Transverse colon (tissue), 4 donors: ENCODE measurements at regions not wholly inside any gene's neighbourhood (a gene's known extent, or its start where the extent isn't known, plus 50 kb on each side); places are given as distances from the start of the nearest gene placed in this dataset.

Experiments used
- DNase-seq: peaks from one replicate; pipeline ENCODE4 v3.0.0-alpha.2; 2019
- H3K27ac ChIP-seq, 4 donors: fragments of 200-600 bp; sonication (generic); 2 replicates each; pipeline ENCODE4 v1.5.1; 2016 to 2018; ENCODE audit warnings: inconsistent platforms in 4 of 4
- H3K27me3 ChIP-seq: fragments of 200-600 bp; sonication (generic); 2 replicates; pipeline ENCODE4 v1.5.1; 2017; ENCODE audit warnings: inconsistent platforms
- H3K36me3 ChIP-seq, 4 donors: fragments of 200-600 bp; sonication (generic); 2 replicates each; pipeline ENCODE4 v1.5.1; 2017 to 2019; ENCODE audit warnings: inconsistent platforms in 4 of 4
- H3K4me1 ChIP-seq, 4 donors: fragments of 200-600 bp; sonication (generic); 2 replicates each; pipeline ENCODE4 v1.5.1; 2017 to 2020; ENCODE audit warnings: inconsistent platforms in 4 of 4
- H3K4me3 ChIP-seq, 4 donors: fragments of 200-600 bp; sonication (generic); 1 replicate in 1 of 4; 2 replicates in 3 of 4; pipeline versions ENCODE4 v1.5.1 to v1.6.1; 2017 to 2019; ENCODE audit warnings: inconsistent platforms in 4 of 4
- H3K9me3 ChIP-seq, 2 donors: fragments of 200-600 bp; sonication (generic); 2 replicates each; pipeline ENCODE4 v1.5.1; 2017 to 2019; ENCODE audit warnings: inconsistent platforms in 2 of 2
- EP300 ChIP-seq: sonication (generic); formaldehyde crosslinking; IDR thresholded peaks from one replicate; pipeline ENCODE4 v1.6.1; 2017; ENCODE audit warnings: antibody characterized with exemption, low read depth
- POLR2A ChIP-seq: fragments of 450-650 bp; IDR thresholded peaks from one replicate; pipeline ENCODE4 v1.6.1; 2016; ENCODE audit warnings: antibody characterized with exemption, mild to moderate bottlenecking, moderate library complexity
- POLR2AphosphoS5 ChIP-seq, 3 donors: sonication (generic); formaldehyde crosslinking; IDR thresholded peaks; one replicate each; pipeline ENCODE4 v1.6.1; 2016; ENCODE audit warnings: antibody characterized with exemption in 3 of 3
- WGBS, 2 donors: methylation state at CpG; one replicate each; pipeline ENCODE4 v1.1.5; 2018; ENCODE audit warnings: low coverage in 1 of 2; 5-methylcytosine and 5-hydroxymethylcytosine counted together
- in situ Hi-C, 4 donors: fragments of 200-750 bp; cut with MboI; loops; one replicate each; pipeline versions ENCODE4 v1.15.0 to v1.15.1; 2017; ENCODE audit warnings: low sequenced_read_pairs in 3 of 4, low pct_ligation_motif_present in 1 of 4, low pct_unique_long_range_greater_than_20kb in 1 of 4
- intact Hi-C: fragments of 100-400 bp; cut with DNase I; formaldehyde crosslinking; loops from one replicate; pipeline ENCODE4 v1.15.1; 2023; ENCODE audit warnings: low total_unique reads
- TF ChIP-seq, protein P1 (sequence below), 5 experiments: fragments of 200-600 bp in 3 of 5; fragments of 450-650 bp in 2 of 5; sonication (generic) in 3 of 5; IDR thresholded peaks; 1 replicate in 2 of 5; 2 replicates in 3 of 5; pipeline ENCODE4 v1.5.1; 2016 to 2017; ENCODE audit warnings: antibody characterized with exemption in 5 of 5, inconsistent platforms in 3 of 5, mild to moderate bottlenecking in 2 of 5, moderate library complexity in 1 of 5

DNA sequence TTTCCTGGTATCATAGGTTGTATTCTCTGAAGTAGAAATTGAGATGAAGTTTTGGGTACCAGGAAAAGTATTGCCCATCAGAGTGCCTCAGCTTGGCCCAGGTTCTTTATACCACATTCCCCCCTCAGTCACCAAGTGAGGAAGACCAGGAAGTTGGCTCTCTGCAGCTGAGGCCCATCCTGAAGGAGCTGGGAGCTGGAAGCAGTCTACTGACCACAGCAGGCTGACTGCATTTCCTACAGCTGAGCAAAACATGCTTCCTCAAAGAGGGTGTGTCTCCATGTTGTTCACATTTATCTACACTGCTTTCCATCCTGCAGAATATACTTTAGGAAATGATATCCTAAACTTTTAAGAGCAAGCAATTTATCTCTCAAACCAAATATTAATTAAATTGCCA, 654.6 kb downstream of the ELAVL2 start:
- Histone ChIP-seq H3K27me3 (no peaks in the 10 kb centered on the region), H3K4me3 (no peak overlapping the region), H3K4me1 (no peaks in the 10 kb centered on the region), H3K27ac (no peak overlapping the region), H3K36me3 (no peaks in the 10 kb centered on the region), H3K9me3 (no peaks in the 10 kb centered on the region)
- intact Hi-C loops (no loop called here), in situ Hi-C loops (no loop called here)
- TF ChIP-seq EP300 (no peak), POLR2A (no peak), POLR2AphosphoS5 (IDR thresholded peaks at IDR 0.05) (no peak)
- TF ChIP-seq, protein P1, sequence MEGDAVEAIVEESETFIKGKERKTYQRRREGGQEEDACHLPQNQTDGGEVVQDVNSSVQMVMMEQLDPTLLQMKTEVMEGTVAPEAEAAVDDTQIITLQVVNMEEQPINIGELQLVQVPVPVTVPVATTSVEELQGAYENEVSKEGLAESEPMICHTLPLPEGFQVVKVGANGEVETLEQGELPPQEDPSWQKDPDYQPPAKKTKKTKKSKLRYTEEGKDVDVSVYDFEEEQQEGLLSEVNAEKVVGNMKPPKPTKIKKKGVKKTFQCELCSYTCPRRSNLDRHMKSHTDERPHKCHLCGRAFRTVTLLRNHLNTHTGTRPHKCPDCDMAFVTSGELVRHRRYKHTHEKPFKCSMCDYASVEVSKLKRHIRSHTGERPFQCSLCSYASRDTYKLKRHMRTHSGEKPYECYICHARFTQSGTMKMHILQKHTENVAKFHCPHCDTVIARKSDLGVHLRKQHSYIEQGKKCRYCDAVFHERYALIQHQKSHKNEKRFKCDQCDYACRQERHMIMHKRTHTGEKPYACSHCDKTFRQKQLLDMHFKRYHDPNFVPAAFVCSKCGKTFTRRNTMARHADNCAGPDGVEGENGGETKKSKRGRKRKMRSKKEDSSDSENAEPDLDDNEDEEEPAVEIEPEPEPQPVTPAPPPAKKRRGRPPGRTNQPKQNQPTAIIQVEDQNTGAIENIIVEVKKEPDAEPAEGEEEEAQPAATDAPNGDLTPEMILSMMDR (IDR thresholded peaks at IDR 0.05) = no peak
- DNase-seq = no peak

DNA sequence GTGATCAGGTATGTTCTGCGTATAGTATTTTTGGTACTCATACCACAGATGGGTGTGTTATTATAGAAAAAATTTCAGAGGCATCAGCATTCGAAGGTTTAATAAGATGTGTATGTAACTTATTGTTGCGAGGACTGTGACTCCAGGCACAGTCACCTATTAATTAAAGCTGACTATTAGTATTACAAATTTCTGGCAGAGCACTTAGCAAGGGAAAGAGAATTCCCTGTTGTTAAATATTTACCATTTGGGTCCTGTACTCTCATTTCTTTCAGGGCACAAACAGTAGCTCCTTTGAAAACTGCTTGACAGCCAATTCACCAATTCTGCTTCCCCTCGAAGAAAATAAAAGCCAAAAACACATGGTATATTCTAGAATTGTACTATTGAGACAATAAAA, 653.8 kb downstream of the ELAVL2 start:
- TF ChIP-seq POLR2A = no peak
- TF ChIP-seq, protein P1 (IDR thresholded peaks at IDR 0.05) = no peak
- TF ChIP-seq EP300 = no peak
- no peak for TF ChIP-seq POLR2AphosphoS5 (IDR thresholded peaks at IDR 0.05)
- Histone ChIP-seq H3K36me3 (no peaks in the 10 kb centered on the region), H3K27ac (no peak overlapping the region), H3K27me3 (no peaks in the 10 kb centered on the region), H3K4me1 (no peaks in the 10 kb centered on the region), H3K4me3 (no peak overlapping the region), H3K9me3 (no peaks in the 10 kb centered on the region)
- in situ Hi-C loops = no loop called here
- DNase-seq = no peak
- intact Hi-C loops = no loop called here
- WGBS, 2 donors = 77 to 88% methylated on average over 4 of the region's 4 CpGs

DNA sequence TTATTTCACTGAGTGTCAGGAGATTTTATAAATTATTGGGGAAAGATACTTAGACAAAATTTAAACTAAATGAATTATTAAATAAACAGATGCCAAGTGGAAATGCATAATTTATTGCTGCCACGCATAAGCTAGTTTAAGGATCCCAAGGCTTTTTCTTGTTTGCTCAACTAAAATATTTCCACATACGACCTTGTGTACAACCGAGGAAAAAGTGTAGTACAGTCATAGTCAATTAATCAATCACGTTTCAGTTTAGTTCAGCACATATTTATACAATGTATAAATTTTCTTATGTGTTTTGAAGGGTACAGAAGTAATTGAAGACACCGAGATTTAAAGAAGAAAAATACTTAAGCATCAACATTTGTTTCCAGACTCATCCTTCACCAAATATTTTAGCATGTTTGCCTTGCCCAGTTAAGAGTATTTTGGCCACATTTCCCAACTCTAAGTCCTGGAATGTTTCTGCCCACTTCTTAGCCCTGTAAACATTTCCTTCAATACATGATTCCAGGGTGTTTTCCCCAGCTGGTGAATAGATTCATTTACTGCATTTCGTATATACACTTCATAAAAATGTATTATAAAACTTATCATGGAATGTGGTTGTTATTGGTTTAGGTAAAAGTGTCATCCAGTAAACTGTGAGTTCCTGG, 652.9 kb downstream of the ELAVL2 start:
- in situ Hi-C loops (no loop called here), intact Hi-C loops (no loop called here)
- Histone ChIP-seq H3K9me3 (no peaks in the 10 kb centered on the region), H3K27me3 (no peaks in the 10 kb centered on the region), H3K4me1 (no peaks in the 10 kb centered on the region), H3K27ac (no peak overlapping the region), H3K36me3 (no peaks in the 10 kb centered on the region), H3K4me3 (no peak overlapping the region)
- 48 to 52% methylated on average over 6 of the region's 6 CpGs for WGBS, 2 donors
- TF ChIP-seq POLR2AphosphoS5 (IDR thresholded peaks at IDR 0.05) (no peak), POLR2A (no peak), EP300 (no peak)
- TF ChIP-seq, protein P1 (IDR thresholded peaks at IDR 0.05) = no peak
- DNase-seq = no peak

DNA sequence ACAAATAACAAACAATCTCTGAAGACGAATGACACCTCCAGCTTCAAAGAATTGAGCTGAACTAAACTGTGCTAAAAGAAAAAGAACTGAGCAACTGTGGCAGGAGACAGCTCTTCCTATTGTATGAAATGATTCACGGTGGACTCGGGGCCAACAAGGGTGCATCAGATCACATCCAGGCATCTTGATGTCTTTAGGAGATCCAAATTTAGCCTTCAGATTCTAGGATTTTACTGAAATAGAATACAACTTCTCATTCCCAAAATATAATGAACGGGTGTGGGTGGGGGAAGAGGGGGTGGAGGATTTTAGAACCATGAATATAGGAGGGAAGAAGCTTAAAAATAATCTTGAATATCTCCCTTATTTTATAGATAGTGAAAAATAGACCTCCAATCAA, 631.8 kb downstream of the ELAVL2 start:
- in situ Hi-C loops = no loop called here
- Histone ChIP-seq H3K4me3 (no peak overlapping the region), H3K27me3 (no peaks in the 10 kb centered on the region), H3K27ac (no peak overlapping the region), H3K9me3 (no peaks in the 10 kb centered on the region), H3K36me3 (no peaks in the 10 kb centered on the region), H3K4me1 (no peaks in the 10 kb centered on the region)
- WGBS, 2 donors = 87 to 96% methylated on average over 4 of the region's 4 CpGs
- no peak for TF ChIP-seq POLR2A
- TF ChIP-seq EP300 = no peak
- TF ChIP-seq, protein P1 (IDR thresholded peaks at IDR 0.05) = no peak
- TF ChIP-seq POLR2AphosphoS5 (IDR thresholded peaks at IDR 0.05) = no peak
- intact Hi-C loops = no loop called here
- no peak for DNase-seq
